ENCODE measurements at regions not wholly inside any gene's neighbourhood (a gene's known extent, or its start where the extent isn't known, plus 50 kb on each side); places are given as distances from the start of the nearest gene placed in this dataset.

- H3K4me3 ChIP-seq (ENCODE audit: low read depth, low read length) = no peak overlapping the region
- in situ Hi-C loops (cut with HindIII; ENCODE audit: low sequenced_read_pairs) = no loop called here
- DNase-seq (ENCODE audit: low read depth) = no peak
- TF ChIP-seq CTCF (IDR thresholded peaks at IDR 0.05; ENCODE audit: low read depth, low read length, missing control alignments) = no peak
These were observed 862.2 kb upstream of the LRATD1 start for GRCh38 chr2:13770279-13770678.

- in situ Hi-C loops (cut with HindIII; ENCODE audit: low sequenced_read_pairs) = no loop called here
- DNase-seq (ENCODE audit: low read depth) = no peak
- no peak for TF ChIP-seq CTCF (IDR thresholded peaks at IDR 0.05; ENCODE audit: low read depth, low read length, missing control alignments)
- H3K4me3 ChIP-seq (ENCODE audit: low read depth, low read length) = no peak overlapping the region
These were observed 852.5 kb upstream of the LRATD1 start for GRCh38 chr2:13779996-13780395.

GRCh38 chr2:13791019-13791547 is 841.4 kb upstream of the LRATD1 start:
- no peak overlapping the region for H3K4me3 ChIP-seq (ENCODE audit: low read depth, low read length)
- no peak for TF ChIP-seq CTCF (IDR thresholded peaks at IDR 0.05; ENCODE audit: low read depth, low read length, missing control alignments)
- in situ Hi-C loops (cut with HindIII; ENCODE audit: low sequenced_read_pairs) = no loop called here
- no peak for DNase-seq (ENCODE audit: low read depth)

- in situ Hi-C loops (cut with HindIII; ENCODE audit: low sequenced_read_pairs) = no loop called here
- no peak for TF ChIP-seq CTCF (IDR thresholded peaks at IDR 0.05; ENCODE audit: low read depth, low read length, missing control alignments)
- no peak overlapping the region for H3K4me3 ChIP-seq (ENCODE audit: low read depth, low read length)
- no peak for DNase-seq (ENCODE audit: low read depth)
These were observed 826.0 kb upstream of the LRATD1 start for GRCh38 chr2:13806539-13806938.

- in situ Hi-C loops (cut with HindIII; ENCODE audit: low sequenced_read_pairs) = no loop called here
- no peak overlapping the region for H3K4me3 ChIP-seq (ENCODE audit: low read depth, low read length)
- no peak for DNase-seq (ENCODE audit: low read depth)
- TF ChIP-seq CTCF (IDR thresholded peaks at IDR 0.05; ENCODE audit: low read depth, low read length, missing control alignments) = no peak
These were observed 819.3 kb upstream of the LRATD1 start for GRCh38 chr2:13813236-13813635.

GRCh38 chr2:13818002-13818401 is 814.5 kb upstream of the LRATD1 start:
- DNase-seq (ENCODE audit: low read depth) = no peak
- H3K4me3 ChIP-seq (ENCODE audit: low read depth, low read length) = no peak overlapping the region
- in situ Hi-C loops (cut with HindIII; ENCODE audit: low sequenced_read_pairs) = no loop called here
- TF ChIP-seq CTCF (IDR thresholded peaks at IDR 0.05; ENCODE audit: low read depth, low read length, missing control alignments) = no peak

- no peak for DNase-seq (ENCODE audit: low read depth)
- no peak for TF ChIP-seq CTCF (IDR thresholded peaks at IDR 0.05; ENCODE audit: low read depth, low read length, missing control alignments)
- in situ Hi-C loops (cut with HindIII; ENCODE audit: low sequenced_read_pairs) = no loop called here
- H3K4me3 ChIP-seq (ENCODE audit: low read depth, low read length) = no peak overlapping the region
These were observed 812.6 kb upstream of the LRATD1 start for GRCh38 chr2:13819896-13820295.

Measured in astrocyte of the cerebellum (primary cell).